DND-41 (cell line): ENCODE measurements at regions not wholly inside any gene's neighbourhood (a gene's known extent, or its start where the extent isn't known, plus 50 kb on each side); places are given as distances from the start of the nearest gene placed in this dataset.
"Not testable (repeated sequence)": the region's sequence is repeated elsewhere in the genome, so short reads cannot be mapped to it uniquely, and the experiment has no call there.

Experiments used
- ATAC-seq: fragments of 200-7000 bp; cut with Tn5 transposase; 3 replicates; pipeline ENCODE4 v1.9.1; 2021; ENCODE audit warnings: low read depth; ENCODE audit not compliant: insufficient read depth
- DNase-seq: peaks from one replicate; pipeline ENCODE4 v3.0.0-alpha.2; 2020
- H2AFZ ChIP-seq: 2 replicates; pipeline ENCODE4 v1.6.0; 2012; ENCODE audit warnings: low read depth, low read length
- H3K27ac ChIP-seq: 2 replicates; pipeline ENCODE4 v1.5.1; 2012; ENCODE audit warnings: low read length, inconsistent platforms
- H3K27me3 ChIP-seq: fragments of 200-600 bp; sonication (generic); 2 replicates; pipeline ENCODE4 v1.6.0; 2012; ENCODE audit warnings: low read length, mild to moderate bottlenecking, inconsistent platforms; ENCODE audit not compliant: insufficient read depth, poor library complexity
- H3K36me3 ChIP-seq: 2 replicates; pipeline ENCODE4 v1.5.1; 2012; ENCODE audit warnings: low read length, inconsistent platforms; ENCODE audit not compliant: insufficient read depth
- H3K4me1 ChIP-seq: 2 replicates; pipeline ENCODE4 v1.5.1; 2012; ENCODE audit warnings: mild to moderate bottlenecking, low read length; ENCODE audit not compliant: insufficient read depth
- H3K4me2 ChIP-seq: 2 replicates; pipeline ENCODE4 v1.6.0; 2012; ENCODE audit warnings: mild to moderate bottlenecking, moderate library complexity, low read length, inconsistent platforms; ENCODE audit not compliant: insufficient read depth
- H3K4me3 ChIP-seq, 2 experiments: fragments of 200-600 bp in 1 of 2; shearing (Covaris generic) in 1 of 2; 2 replicates each; pipeline ENCODE4 v1.5.1; 2012 to 2016; ENCODE audit warnings: inconsistent platforms in 2 of 2, low read length in 2 of 2, mild to moderate bottlenecking in 2 of 2, low read depth in 1 of 2, moderate library complexity in 1 of 2
- H3K79me2 ChIP-seq: 2 replicates; pipeline ENCODE4 v1.6.0; 2012; ENCODE audit warnings: low read length, inconsistent platforms; ENCODE audit not compliant: insufficient read depth
- H3K9ac ChIP-seq: 2 replicates; pipeline ENCODE4 v1.6.0; 2012; ENCODE audit warnings: low read depth, mild to moderate bottlenecking, inconsistent platforms, low read length, moderate library complexity
- H3K9me3 ChIP-seq: 2 replicates; pipeline ENCODE4 v1.5.1; 2012; ENCODE audit warnings: low read length, moderate library complexity, mild to moderate bottlenecking, inconsistent platforms; ENCODE audit not compliant: insufficient read depth, severe bottlenecking
- H4K20me1 ChIP-seq: 2 replicates; pipeline ENCODE4 v1.6.0; 2012; ENCODE audit warnings: low read length; ENCODE audit not compliant: insufficient read depth
- CTCF ChIP-seq: IDR thresholded peaks from 2 replicates; pipeline ENCODE4 v1.5.1; 2012; ENCODE audit warnings: borderline replicate concordance, low read length, moderate library complexity, mild to moderate bottlenecking; ENCODE audit not compliant: poor library complexity, severe bottlenecking; ENCODE audit errors: extremely low read depth

GRCh38 chr22:12279512-12280474 is 3248.2 kb upstream of the OR11H1 start:
- DNase-seq, H3K79me2 ChIP-seq, H4K20me1 ChIP-seq, H2AFZ ChIP-seq, ATAC-seq, H3K4me1 ChIP-seq, H3K9ac ChIP-seq, H3K9me3 ChIP-seq, H3K4me3 ChIP-seq, H3K27ac ChIP-seq, H3K4me2 ChIP-seq, H3K27me3 ChIP-seq, H3K36me3 ChIP-seq: not testable (repeated sequence)

GRCh38 chr22:12284690-12285089 is 3243.3 kb upstream of the OR11H1 start:
- H4K20me1 ChIP-seq, H3K4me2 ChIP-seq, H3K4me3 ChIP-seq, H3K27ac ChIP-seq, H2AFZ ChIP-seq, H3K36me3 ChIP-seq, H3K9me3 ChIP-seq, ATAC-seq, H3K4me1 ChIP-seq, DNase-seq, H3K27me3 ChIP-seq, H3K79me2 ChIP-seq, H3K9ac ChIP-seq: not testable (repeated sequence)
- peak; percentile 7 for TF ChIP-seq CTCF

GRCh38 chr22:12297351-12297750 is 3230.6 kb upstream of the OR11H1 start:
- H4K20me1 ChIP-seq, ATAC-seq, H3K4me1 ChIP-seq, H2AFZ ChIP-seq, H3K4me3 ChIP-seq, DNase-seq, H3K9me3 ChIP-seq, H3K27me3 ChIP-seq, H3K79me2 ChIP-seq, H3K4me2 ChIP-seq, H3K27ac ChIP-seq, H3K9ac ChIP-seq, H3K36me3 ChIP-seq: not testable (repeated sequence)
